Colonic mucosa (tissue), 4 donors: ENCODE measurements at regions not wholly inside any gene's neighbourhood (a gene's known extent, or its start where the extent isn't known, plus 50 kb on each side); places are given as distances from the start of the nearest gene placed in this dataset.

Source experiments
- DNase-seq: peaks from one replicate; pipeline ENCODE4 v3.0.0-alpha.2; 2020
- H3K27ac ChIP-seq: fragments of 200-600 bp; one replicate; pipeline ENCODE4 v1.8.0; 2021
- H3K27me3 ChIP-seq: fragments of 200-600 bp; one replicate; pipeline ENCODE4 v1.8.0; 2021
- H3K36me3 ChIP-seq: fragments of 200-600 bp; one replicate; pipeline ENCODE4 v1.8.0; 2021
- H3K4me1 ChIP-seq: fragments of 200-600 bp; one replicate; pipeline ENCODE4 v1.8.0; 2021; ENCODE audit warnings: mild to moderate bottlenecking
- H3K4me3 ChIP-seq: fragments of 200-600 bp; one replicate; pipeline ENCODE4 v1.8.0; 2021
- H3K9ac ChIP-seq, 2 donors: one replicate each; pipeline ENCODE4 v1.7.0; 2013; ENCODE audit warnings: control low read depth in 2 of 2, low read depth in 2 of 2, low read length in 2 of 2
- H3K9me3 ChIP-seq: fragments of 200-600 bp; one replicate; pipeline ENCODE4 v1.8.0; 2021
- intact Hi-C: fragments of 100-400 bp; cut with DNase I; formaldehyde crosslinking; loops from one replicate; pipeline ENCODE4 v1.14.1; 2022
- TF ChIP-seq, protein P1 (sequence below): fragments of 200-600 bp; IDR thresholded peaks from one replicate; pipeline ENCODE4 v1.8.0; 2022; ENCODE audit warnings: antibody characterized with exemption, mild to moderate bottlenecking
- donor health status: healthy.
- donor health status: DM: no; HTN: no; CAD: no.
- donor health status: DM: no; HTN: no; CAD: no.

- no peaks in the 10 kb centered on the region for H3K9me3 ChIP-seq
- no peak overlapping the region for H3K4me3 ChIP-seq
- no peak overlapping the region for H3K9ac ChIP-seq
- no peaks in the 10 kb centered on the region for H3K4me1 ChIP-seq
- DNase-seq = peak; percentile 4
- no peak overlapping the region for H3K27ac ChIP-seq
- no peaks in the 10 kb centered on the region for H3K27me3 ChIP-seq
- no peaks in the 10 kb centered on the region for H3K36me3 ChIP-seq
- intact Hi-C loops = no loop called here
- TF ChIP-seq, protein P1, sequence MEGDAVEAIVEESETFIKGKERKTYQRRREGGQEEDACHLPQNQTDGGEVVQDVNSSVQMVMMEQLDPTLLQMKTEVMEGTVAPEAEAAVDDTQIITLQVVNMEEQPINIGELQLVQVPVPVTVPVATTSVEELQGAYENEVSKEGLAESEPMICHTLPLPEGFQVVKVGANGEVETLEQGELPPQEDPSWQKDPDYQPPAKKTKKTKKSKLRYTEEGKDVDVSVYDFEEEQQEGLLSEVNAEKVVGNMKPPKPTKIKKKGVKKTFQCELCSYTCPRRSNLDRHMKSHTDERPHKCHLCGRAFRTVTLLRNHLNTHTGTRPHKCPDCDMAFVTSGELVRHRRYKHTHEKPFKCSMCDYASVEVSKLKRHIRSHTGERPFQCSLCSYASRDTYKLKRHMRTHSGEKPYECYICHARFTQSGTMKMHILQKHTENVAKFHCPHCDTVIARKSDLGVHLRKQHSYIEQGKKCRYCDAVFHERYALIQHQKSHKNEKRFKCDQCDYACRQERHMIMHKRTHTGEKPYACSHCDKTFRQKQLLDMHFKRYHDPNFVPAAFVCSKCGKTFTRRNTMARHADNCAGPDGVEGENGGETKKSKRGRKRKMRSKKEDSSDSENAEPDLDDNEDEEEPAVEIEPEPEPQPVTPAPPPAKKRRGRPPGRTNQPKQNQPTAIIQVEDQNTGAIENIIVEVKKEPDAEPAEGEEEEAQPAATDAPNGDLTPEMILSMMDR = no peak
Observed at GRCh38 chr6:169406804-169407203, 153.2 kb upstream of the THBS2 start.

DNA sequence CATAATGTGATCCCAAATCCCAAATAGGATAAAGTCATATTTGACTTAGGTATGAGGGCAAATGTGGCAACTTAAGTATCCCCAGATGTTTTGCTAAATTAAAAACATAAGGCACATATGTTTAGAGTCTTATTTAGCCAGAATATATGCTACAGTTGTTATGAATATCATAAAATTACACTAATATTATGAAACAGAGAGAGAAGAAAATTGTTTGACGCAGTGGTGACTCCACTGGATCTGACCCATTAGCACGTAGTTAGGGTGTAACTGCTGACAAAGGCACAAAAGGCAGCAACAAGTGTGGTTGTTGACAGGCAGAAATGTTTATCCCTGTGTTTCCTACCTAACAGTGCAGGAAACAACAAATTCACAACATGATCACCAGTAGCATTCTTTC is 152.4 kb upstream of the THBS2 start:
- TF ChIP-seq, protein P1 = no peak
- Histone ChIP-seq H3K9me3 (no peaks in the 10 kb centered on the region), H3K9ac (no peak overlapping the region), H3K27me3 (no peaks in the 10 kb centered on the region), H3K4me1 (no peaks in the 10 kb centered on the region), H3K27ac (no peak overlapping the region), H3K4me3 (no peak overlapping the region), H3K36me3 (no peaks in the 10 kb centered on the region)
- DNase-seq = no peak
- intact Hi-C loops = no loop called here

GRCh38 chr6:169404828-169405227 is 151.2 kb upstream of the THBS2 start:
- DNase-seq = no peak
- TF ChIP-seq, protein P1 = no peak

GRCh38 chr6:169398342-169399105 is 144.9 kb upstream of the THBS2 start:
- Histone ChIP-seq H3K9ac (no peak overlapping the region), H3K9me3 (no peaks in the 10 kb centered on the region), H3K27ac (no peak overlapping the region), H3K36me3 (no peaks in the 10 kb centered on the region), H3K4me3 (no peak overlapping the region), H3K4me1 (no peaks in the 10 kb centered on the region), H3K27me3 (no peaks in the 10 kb centered on the region)
- DNase-seq = no peak
- intact Hi-C loops = no loop called here
- TF ChIP-seq, protein P1 = no peak

More at GRCh38 chr6:169404828-169405227, 151.2 kb upstream of the THBS2 start:
- no peaks in the 10 kb centered on the region for H3K4me1 ChIP-seq
- no peak overlapping the region for H3K27ac ChIP-seq
- intact Hi-C loops = no loop called here
- H3K9me3 ChIP-seq = no peaks in the 10 kb centered on the region
- no peaks in the 10 kb centered on the region for H3K36me3 ChIP-seq
- H3K27me3 ChIP-seq = no peaks in the 10 kb centered on the region
- no peak overlapping the region for H3K9ac ChIP-seq
- no peak overlapping the region for H3K4me3 ChIP-seq

DNA sequence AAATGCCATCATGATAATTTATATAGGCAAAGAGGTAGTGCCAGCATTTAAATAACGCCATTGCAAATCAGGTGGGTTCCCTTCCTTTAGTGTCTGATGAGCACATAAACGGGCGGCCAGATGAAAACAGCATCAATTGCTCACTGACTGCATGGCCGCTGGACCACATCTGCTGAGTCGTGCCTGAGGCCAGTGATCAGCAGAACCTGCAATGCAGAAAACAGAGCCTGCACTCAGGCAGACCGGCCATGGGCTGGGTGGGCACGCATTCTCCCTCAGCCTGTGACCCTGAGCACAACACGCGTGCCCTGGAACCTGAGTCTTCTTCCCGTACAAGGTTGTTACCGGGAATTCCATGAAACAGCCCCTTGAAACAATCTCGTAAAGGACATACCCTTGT is 144.0 kb upstream of the THBS2 start:
- no peaks in the 10 kb centered on the region for H3K27me3 ChIP-seq
- DNase-seq = no peak
- no peaks in the 10 kb centered on the region for H3K4me1 ChIP-seq
- H3K4me3 ChIP-seq = no peak overlapping the region
- no peak overlapping the region for H3K9ac ChIP-seq
- H3K27ac ChIP-seq = no peak overlapping the region
- intact Hi-C loops = no loop called here
- H3K36me3 ChIP-seq = no peaks in the 10 kb centered on the region
- TF ChIP-seq, protein P1 = no peak
- no peaks in the 10 kb centered on the region for H3K9me3 ChIP-seq
